ENCODE measurements at regions not wholly inside any gene's neighbourhood (a gene's known extent, or its start where the extent isn't known, plus 50 kb on each side); places are given as distances from the start of the nearest gene placed in this dataset.
A peak's percentile ranks its signal among the peaks of the same experiment; 100 is the strongest.

DNA sequence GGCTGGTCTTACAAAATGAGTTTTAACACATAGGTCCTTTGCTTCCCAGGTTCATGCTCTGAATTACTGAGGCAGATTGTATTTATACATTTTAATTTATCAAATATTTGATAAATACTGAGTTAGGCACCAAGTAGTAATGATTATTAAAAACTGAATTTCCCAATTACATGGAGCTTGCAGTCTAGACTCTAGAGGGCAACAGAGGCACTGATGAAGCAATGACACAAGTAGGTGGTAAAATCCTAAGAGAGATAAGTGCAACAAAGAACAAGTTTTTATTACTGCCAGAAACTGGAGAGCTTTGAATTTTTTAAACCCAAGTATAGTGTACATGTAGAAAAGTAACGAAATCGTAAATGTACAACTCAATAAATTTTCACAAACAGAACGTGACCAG is 406.2 kb upstream of the RARB start:
- DNase-seq, result peak; percentile 11

DNA sequence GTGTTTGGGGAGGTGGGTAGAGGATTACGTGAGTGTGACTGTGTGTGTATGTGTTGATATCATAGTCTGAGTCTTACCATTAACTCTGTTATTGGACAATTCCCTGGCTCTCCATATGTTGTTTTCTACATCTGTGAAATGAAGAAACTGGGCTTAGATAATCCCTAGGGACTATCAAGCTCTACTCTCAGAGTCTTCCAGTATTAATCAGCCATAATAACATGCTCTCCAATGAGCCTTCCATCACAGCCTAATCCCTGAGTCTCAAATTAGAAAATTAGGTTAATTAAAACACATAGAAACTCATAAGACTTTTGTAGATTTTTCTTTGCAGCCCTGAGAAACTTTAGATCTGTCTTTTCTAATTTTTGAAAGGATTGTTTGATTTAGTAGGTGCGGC is 404.2 kb upstream of the RARB start:
- no peak for DNase-seq

DNA sequence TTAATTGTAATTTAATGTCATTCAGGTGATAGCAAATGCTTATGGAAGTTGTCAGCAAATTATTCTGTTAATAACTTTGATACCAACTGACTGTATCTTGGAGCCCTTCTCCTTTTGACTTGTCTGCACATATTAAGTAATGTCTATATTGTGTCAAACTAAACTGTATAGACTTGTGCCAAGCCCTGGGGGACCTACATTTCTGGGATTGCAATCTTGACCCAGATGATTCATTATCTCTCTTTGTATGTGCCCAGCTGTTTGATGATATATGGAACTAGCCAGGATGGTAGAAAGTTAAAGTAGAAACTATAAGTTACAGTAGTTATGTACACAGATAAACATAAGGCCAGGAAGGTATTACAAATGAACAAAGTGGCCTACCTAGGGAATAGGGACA is 402.8 kb upstream of the RARB start:
- DNase-seq, result no peak

DNA sequence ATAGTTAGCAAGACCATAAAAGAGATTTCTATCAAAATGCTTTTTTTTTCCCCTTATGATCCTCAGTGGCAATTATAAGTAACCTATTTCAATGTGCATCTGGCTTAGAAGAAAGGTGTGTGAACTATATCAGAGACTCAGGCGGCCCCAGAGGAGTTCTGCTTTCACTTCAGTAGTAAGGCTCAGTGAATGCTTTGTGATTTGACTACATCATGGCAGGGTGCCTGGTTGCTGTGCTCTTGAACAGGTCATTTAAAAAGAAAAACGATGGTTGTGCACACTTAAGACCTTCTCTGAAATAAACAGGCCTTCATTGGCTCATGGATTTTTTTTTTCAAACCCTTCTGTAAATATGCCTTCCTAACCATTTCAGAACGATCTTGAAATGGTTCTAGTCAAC is 400.4 kb upstream of the RARB start:
- no peak for DNase-seq

DNA sequence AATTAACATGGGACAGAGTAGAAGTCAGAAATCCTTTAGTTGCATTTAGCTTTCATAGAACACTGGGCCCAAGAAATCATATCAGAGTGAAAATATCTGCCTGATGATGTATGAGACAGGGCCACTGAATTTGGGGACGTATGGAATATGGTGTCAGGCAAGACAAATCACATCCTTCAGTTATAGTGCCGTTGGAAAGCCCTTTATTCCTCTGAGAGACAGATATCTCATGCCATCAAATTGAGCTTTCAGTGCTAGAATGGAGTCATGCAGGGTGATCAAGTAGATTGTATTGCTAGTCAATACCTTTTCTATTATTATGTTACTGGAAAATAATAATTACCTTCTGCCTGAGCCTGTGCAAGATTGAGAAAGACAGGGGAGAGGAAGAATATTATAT is 398.2 kb upstream of the RARB start:
- no peak for DNase-seq

DNA sequence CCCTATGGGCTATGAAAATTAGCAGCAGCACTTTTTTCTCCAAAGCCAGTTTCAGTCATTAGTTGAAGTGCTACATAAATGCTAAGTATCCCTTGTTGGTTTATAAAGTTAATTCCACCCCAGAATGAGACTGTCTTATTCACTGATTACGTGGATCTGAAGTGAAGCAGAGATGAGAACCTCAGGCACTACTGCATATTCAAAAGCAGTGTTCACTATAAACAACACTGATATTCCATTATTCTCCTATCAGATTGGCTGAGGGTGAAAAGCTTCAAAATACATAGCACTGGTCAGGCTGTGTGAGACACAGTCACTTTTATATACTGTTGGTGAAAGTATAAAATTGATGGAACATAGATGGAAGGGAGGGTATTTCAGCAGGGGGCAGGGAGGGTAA is 395.7 kb upstream of the RARB start:
- DNase-seq, result no peak

DNA sequence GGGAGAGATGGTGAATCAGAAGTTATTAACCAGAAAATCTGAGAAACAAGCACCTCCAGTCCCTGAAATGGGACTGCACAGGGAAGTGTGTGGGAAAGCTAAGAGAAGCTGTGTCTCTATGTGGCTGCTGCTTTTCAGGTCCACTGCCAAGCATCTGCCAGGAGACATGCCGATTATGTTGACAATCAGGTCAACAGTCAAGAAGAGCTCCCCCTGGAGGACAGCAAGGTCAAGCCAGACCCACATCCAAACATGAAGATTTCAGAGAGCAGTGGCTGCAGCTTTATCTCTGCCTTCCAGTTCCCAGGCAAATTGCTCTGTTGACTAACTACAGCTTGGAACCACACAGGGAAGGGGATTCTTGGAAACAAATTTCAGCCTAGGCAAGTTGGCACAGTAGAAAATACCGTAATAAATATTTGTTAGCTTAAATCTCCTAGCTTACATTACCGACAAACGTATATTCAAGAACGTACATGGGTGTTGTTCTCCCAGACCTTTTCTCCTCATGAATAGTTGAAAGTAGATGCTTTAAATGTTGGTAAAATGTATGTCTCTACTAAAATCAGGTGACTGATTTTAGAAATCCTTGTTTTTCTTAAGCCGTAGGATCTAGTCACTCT is 394.5 kb upstream of the RARB start:
- DNase-seq, result peak; percentile 64

DNA sequence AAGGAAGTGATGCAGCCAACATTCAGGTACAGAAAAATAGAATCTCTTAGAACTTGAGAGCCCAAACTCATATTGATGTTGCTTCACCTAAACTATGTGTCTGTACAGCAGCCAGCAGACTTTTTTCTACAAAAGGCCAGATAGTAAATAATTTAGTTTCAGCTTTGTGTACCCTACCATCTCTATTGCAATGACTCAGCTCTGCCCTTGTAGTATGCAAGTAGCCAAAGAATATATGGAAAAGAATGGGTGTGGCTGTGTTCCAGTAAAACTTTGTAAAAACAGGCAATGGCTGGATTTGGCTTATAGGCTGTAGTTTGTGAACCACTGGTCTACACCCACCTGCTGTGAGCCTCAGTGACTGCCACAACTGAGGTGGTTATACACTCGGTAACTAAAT is 392.5 kb upstream of the RARB start:
- no peak for DNase-seq

DNA sequence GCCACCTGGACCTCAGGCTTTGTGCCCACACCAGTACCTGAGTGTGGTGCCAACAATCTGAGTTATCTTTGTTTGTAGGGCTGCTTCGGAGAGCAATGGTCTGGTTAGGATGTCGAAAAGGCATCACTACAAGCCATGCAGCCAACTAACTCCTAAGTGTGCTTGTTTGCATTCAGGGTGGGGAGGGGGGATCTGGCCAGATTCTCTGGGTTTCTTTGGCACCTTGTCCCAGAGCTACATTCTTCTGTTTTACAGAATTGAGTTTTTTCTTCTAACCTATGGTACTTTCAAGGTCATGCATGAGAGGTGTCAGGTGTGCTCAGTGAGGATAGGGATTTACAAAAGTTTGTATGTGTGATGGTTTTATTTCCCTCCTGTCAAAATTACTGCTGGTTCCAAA is 391.4 kb upstream of the RARB start:
- no peak for DNase-seq

DNA sequence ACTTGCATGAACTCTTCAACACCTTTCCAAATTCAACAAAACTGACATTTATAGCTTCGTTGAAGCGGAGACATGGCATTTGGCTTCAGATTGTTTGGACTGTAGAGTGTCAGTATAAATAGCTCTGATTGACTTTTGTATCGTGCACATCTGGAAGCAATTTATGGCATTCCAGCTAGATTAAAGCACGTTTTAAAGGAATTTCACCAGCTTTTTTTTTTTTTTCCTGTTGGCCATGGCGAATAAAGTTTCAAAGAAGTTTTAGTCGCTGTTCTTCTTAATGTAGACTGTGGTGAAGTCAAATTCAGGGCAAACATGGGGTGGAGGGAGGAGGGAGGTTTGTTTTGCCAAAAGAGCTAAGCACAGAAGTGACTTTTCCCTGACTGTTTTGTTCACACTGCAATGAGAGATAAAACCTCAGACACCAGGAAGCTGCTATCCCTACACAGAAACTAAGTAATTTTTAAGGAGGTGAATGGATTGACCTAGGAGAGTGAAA is 391.0 kb upstream of the RARB start:
- DNase-seq, result no peak

DNA sequence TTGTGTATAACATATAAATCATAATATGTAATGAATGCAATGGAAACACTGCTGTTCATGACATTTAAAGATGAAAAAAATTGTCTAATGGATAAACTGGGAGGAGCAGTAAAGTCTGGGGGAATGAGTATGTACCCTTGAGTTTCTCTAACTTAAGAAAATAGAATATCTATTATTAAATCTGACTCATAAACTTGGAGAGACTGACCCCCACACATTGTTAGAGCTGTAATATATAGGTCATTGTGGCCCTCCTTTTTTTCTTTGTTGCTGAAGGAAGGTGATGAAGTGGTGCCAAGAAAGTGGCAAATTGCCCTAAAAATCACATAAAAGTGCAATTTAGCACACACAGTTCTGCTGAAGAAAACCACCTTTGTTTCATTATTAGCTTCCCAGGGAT is 389.8 kb upstream of the RARB start:
- no peak for DNase-seq

DNA sequence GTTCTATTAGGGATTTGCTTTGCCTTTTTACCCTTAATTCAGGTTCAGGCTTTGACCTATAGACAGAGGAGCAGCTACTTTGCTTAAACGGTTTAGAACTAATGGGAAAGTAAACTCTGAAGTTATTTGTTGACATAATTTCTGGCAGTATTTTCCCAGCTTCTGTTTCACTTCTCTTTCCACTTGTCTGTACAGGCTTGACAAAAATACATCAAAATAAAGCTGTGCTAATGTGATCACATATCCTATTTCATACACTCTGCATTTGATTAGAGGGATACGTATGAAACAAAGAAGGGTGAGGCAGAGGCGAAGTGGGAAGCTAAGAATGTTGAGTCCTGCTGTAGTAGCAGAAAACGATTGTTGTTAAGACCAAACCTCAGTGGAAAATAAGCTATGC is 389.1 kb upstream of the RARB start:
- no peak for DNase-seq

DNA sequence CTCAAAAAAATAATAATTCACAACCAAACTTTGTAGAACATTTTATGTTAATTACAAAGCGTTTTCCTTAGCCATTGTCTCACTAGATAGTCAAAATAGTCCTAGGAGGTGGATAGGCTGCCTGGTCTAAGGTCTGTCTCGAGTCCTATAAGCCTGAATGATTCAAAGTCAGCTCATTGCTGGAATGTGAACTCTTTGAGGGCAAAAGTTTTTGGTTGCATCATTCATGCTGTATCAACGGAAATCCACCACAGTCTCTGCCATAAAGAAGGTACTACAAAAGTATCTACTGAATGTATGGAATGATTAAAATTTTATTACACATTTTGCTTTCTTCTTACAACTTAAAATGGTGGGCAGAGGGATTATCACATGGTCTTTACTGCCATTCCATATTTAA is 387.3 kb upstream of the RARB start:
- no peak for DNase-seq

DNA sequence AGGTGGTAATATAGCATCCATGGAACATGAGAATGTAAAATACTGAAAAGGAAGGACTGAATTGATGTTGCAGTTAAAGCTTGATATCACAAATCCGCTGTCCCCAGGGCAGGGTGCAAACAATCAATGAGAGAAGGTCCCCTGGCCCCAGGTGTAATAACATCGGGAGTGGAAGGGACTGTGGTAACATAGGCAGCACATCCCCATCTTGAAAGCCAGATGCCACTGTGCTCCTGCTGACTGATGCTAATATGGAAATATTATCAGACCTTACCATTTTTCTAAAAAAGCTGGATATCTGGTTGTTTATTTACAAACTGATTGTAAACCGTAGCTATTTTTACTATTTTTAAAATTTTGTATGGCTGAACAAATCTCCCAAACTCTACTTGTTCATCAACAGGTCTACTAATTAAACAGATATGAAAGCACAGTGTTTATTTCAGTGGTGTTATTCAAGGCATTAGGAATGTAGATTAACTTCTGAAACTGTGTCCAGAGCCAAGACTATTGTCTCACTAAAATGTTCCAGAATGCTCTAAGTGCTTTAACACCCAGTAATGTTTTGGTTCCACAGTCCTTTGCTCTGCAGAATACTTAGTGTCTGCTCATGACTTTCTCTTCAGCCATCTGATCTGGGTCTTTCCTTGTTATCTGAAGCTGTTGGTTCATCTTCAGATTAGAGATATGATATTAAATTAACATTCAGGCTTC is 386.0 kb upstream of the RARB start:
- no peak for DNase-seq

DNA sequence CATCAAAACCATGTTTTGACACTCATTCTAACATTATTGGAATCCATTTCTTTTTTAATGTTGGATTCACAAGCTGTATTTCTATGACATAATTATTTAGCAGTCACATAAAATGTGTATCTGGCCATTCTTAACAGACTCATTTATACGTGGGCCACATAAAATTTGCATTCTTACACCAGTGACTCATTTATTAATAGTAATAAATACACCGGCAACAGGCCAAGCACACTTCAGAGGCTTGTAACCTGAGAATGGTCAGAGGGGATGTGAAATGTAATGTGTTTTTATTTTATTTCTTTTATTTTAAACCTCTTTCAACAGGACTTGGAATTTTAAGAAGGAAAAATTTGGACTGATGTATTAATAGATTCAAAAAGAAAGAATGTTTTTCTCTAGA is 384.9 kb upstream of the RARB start:
- DNase-seq, result no peak

DNA sequence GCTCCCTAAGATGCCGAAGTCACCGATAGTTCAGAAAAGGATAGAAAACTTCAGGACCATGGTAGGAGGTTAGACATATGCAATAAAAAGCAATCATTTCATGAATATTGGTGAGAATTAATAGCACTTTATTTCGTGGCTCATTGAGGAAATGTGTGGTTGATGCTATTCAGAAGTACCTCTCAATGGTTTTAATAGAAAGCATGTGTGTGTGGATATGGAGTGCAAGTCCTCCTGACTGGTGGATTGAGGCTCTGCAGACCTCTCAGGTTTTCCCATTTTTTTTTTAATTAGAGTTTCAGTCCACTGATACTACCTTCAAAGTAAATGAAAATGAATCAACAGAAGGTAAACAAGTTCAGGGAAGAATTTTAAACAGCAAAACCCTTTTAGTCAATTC is 384.3 kb upstream of the RARB start:
- DNase-seq, result no peak

DNA sequence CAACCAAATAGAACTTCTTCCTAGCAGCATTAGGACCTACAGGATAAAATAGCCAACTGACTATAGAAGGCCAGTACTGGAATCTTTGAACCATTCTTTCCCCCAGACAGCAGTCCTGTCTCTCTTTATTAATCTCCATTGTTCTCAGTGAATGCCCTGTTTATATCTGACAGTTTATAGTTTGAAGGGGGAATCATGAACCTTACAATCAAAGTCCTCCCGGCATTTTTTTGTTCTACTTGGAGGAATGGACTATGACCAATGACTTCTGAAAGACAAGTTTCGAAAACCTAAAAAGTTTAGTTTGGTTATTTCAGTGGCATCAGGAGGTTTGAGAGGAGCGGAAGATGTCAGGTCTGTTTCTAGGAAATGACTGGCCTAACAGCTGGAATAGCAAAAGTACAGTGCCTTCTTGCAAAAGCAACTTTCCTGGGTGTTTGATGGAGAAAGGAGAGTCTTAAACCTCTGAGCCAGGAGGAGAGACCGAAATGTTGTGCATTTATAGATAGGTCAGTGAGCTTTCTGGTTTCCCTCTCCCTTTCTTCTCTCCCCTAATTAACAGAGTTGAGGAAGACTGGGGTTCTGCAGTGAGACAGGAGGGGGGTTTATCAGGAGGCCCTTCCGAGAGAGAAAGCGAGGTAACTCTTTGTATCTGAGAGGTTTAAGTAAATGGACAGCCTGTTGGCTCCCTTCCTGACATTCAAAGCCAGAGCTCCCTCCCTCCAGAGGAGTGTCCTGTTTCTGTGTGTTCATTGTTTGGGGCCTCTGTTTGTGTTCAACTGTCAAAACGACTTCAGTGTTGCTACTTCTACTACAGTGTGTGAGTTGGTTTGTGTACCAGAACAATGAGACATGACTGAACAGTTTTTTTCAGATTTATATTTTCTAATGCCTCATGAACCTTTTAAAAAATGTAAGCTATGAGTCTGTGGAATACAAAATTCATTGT is 383.0 kb upstream of the RARB start:
- DNase-seq, result no peak

DNA sequence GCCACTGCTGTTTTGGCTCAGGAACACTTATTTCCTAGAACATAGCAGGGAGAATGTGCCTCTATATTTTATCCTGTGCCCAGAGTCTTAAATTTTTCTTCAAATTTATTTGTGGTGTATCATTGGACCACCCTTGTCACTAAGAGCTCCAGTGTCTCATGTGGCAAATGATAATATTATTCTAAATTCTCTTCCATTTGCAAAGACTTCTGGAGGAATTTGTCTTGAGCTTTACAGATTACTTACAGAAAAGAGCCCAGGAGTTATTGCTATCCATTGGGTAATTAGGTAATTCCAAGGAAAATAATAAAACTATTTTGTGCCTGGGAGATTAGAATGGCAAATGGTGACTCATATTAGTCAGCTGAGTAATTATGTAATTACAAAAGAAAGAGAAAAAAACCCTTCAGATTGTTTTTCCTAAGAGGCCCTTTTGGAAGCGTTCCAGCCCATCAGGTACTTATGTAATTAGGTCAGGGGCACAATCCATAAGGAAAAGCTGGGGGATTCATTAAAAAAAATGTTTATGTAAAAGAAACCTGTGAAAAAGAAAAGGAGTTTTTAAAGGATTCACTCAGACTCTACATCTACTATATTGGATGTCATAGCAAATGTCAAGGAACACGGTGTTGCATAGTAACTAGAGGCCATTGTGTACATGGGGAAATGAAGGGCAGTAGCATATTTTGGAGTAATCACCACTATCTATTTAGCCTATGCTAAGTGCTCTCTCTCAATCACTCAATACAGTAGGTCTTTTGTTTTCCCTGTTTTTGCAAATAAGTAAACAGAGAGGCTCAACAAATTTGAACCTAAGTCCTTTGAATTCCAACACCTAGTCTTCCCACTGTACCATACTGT is 380.9 kb upstream of the RARB start:
- no peak for DNase-seq

DNA sequence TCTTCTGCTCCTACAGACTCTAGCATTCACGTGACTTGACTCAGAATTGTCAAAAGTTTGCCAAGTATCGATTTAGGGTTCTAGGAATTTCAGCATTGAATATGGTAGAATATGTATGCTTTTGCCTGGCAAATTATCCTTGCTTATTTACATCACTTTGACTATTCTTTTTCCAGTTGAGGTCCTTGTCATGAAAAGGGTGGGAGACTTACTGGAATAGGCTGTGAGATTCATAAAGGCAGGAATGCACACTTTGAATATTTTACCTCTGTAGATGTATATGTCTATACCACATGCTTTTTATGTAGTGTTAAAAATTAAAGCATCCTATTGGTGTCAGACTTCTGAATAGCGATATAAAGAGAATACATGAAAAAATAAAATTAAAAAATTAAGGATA is 378.8 kb upstream of the RARB start:
- no peak for DNase-seq

DNA sequence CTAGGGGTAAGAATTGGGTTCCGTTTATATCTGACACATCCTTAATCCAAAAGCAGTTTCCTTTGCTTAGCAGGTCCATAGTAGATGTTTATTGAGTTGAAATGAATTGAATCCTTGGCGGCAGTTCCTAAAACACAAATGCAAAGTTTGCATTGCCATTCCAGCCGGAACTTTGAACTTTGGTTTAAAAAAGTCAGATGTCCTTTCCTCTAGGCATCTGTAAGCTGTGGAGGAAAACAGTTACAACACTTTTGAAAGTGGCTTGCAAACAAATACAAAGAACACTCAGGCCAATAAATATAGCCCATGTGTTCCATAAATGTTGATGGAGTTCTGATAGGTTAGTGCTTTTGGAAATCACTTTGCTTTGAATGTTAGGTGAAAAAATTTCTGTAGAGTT is 374.7 kb upstream of the RARB start:
- DNase-seq, result no peak

DNA sequence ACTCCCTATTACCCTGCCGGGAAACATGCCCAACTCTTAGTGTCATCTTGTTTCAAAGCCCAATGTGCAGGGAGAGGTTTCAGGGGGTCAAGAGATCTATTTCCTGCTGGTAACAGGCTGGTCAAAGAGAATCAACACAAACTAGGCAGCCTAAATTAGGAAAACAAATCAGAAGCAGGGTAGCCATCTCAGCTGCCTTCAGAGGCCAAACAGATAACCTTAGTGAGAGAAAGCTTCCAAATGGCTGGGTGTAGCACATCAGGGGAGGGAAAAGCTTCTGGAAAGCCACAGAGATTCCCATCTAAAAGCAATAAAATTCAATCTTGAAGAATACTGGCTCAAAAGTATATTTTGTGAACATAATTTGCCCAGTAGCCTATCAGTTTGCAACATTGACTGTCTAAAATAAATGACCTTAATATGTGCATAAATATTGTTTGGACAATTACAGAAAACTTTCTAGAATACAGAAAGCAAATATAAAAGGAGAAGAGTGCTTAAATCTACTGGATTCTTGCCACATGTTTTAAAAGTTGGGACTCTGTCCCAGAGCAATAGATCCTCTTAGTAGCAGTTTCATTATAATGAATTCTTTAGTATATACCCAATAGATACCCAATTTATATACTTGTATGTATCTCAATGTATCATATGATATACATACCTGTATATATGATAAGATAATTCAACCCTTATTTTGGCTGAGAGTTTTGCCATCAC is 371.9 kb upstream of the RARB start:
- no peak for DNase-seq

DNA sequence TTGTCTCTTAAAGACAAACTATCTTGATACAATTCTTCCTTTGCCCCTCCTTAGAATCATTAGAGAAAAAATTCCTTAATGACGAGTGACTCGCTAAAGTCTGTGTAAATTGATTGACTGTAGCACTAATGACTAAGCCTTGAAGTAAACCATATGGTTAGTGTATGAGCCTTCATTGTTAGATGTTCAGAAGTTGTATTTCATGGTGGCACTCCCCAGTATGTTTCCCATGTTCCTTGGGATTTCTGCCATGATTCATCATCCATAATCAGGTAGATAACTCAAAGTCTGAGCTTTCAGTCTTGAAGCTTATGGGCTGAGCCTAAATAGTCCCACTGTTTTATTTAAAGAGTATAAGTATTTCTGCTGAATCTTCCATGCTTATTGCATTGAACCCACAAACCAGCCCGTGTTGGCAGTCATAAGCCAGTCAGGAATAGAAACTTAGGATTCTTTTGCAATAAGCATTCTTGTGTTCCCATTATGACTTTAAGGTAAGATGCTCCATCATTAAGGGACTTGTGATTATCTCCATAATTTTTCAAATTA is 371.2 kb upstream of the RARB start:
- DNase-seq, result no peak

All from OCI-M1 (cell line).